ENCODE measurements at regions not wholly inside any gene's neighbourhood (a gene's known extent, or its start where the extent isn't known, plus 50 kb on each side); places are given as distances from the start of the nearest gene placed in this dataset.
"Not testable (repeated sequence)": the region's sequence is repeated elsewhere in the genome, so short reads cannot be mapped to it uniquely, and the experiment has no call there.

DNA sequence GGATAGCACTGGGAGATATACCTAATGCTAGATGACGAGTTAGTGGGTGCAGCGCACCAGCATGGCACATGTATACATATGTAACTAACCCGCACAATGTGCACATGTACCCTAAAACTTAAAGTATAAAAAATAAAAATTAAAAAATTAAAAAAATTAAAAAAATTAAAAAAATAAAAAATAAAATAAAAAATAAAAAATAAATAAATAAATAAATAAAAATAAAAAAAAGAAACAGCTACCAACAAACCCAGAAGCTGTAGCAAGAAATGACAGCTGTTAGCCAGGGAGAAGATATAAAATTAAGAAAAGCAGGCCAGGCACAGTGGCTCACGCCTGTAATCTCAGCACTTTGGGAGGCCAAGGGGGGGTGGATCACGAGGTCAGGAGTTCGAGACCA lies 361.3 kb upstream of the ATP11B start:
- H3K36me3 ChIP-seq (ENCODE audit: control insufficient read depth, insufficient read depth, low read length); H3K27ac ChIP-seq (ENCODE audit: low read depth, low read length, severe bottlenecking); H3K4me3 ChIP-seq (ENCODE audit: extremely low read depth, insufficient read depth, low read length, poor library complexity, severe bottlenecking); H3K4me1 ChIP-seq (ENCODE audit: control insufficient read depth, insufficient read depth, low read length, poor library complexity, severe bottlenecking); H3K9me3 ChIP-seq (ENCODE audit: control insufficient read depth, low read length): not testable (repeated sequence)
- WGBS, 2 experiments (ENCODE audit: insufficient coverage in 2 of 2), result 93 to 96% methylated on average over 3 of the region's 6 CpGs

DNA sequence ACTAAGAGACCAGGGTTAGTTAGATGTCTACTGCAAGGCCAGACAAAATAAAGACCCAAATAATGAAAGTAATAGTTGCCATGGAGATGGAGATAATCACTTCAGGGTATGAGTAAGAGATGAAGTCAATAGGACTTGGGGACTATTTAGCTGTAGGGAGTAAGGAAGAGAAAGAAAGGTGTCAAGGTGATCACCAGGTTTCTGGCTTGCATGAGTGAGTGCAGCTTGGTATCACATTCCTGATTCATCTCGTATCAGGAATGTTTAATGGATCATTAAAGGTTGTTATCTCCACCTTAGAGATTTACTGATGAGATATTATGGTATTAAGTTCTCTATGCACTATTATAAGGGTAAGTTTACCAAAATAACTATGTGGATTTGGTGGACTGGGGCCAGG lies 357.4 kb upstream of the ATP11B start:
- Histone ChIP-seq H3K4me3 (ENCODE audit: extremely low read depth, insufficient read depth, low read length, poor library complexity, severe bottlenecking) (no peak overlapping the region), H3K4me1 (ENCODE audit: control insufficient read depth, insufficient read depth, low read length, poor library complexity, severe bottlenecking) (no peaks in the 10 kb centered on the region), H3K36me3 (ENCODE audit: control insufficient read depth, insufficient read depth, low read length) (no peaks in the 10 kb centered on the region), H3K27ac (ENCODE audit: low read depth, low read length, severe bottlenecking) (no peak overlapping the region), H3K9me3 (ENCODE audit: control insufficient read depth, low read length) (no peaks in the 10 kb centered on the region)
- WGBS, 2 experiments (ENCODE audit: insufficient coverage in 2 of 2), result 88 to 100% methylated on average over 1 of the region's 1 CpG

DNA sequence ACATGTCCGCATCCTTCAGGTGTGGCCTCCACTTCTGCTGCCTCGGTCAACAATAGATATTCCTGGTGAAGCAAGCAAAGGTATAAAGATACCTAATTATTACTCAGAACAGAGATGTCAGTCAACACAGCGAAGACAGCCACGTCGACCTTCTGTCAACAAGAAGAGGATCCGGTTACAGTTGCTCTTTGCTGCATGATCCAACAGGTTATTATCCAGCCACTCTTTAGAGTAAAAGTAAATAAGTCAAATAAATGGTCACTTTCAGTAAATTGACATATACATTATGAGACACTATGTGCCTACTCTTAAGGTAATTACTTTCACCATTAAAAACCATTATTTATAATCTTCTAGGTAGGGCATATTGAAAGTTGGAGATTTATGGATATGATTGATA lies 356.8 kb upstream of the ATP11B start:
- H3K4me3 ChIP-seq (ENCODE audit: extremely low read depth, insufficient read depth, low read length, poor library complexity, severe bottlenecking), result no peak overlapping the region
- no peaks in the 10 kb centered on the region for H3K4me1 ChIP-seq (ENCODE audit: control insufficient read depth, insufficient read depth, low read length, poor library complexity, severe bottlenecking)
- H3K27ac ChIP-seq (ENCODE audit: low read depth, low read length, severe bottlenecking), result no peak overlapping the region
- H3K36me3 ChIP-seq (ENCODE audit: control insufficient read depth, insufficient read depth, low read length), result no peaks in the 10 kb centered on the region
- 93% methylated on average over 2 of the region's 6 CpGs; no CpG with 5 or more reads in 1 of the 2 experiments for WGBS, 2 experiments (ENCODE audit: insufficient coverage in 2 of 2)
- no peaks in the 10 kb centered on the region for H3K9me3 ChIP-seq (ENCODE audit: control insufficient read depth, low read length)

- H3K36me3 ChIP-seq (ENCODE audit: control insufficient read depth, insufficient read depth, low read length), result no peaks in the 10 kb centered on the region
- no peak overlapping the region for H3K27ac ChIP-seq (ENCODE audit: low read depth, low read length, severe bottlenecking)
- no peaks in the 10 kb centered on the region for H3K4me1 ChIP-seq (ENCODE audit: control insufficient read depth, insufficient read depth, low read length, poor library complexity, severe bottlenecking)
- H3K4me3 ChIP-seq (ENCODE audit: extremely low read depth, insufficient read depth, low read length, poor library complexity, severe bottlenecking), result no peak overlapping the region
- no peaks in the 10 kb centered on the region for H3K9me3 ChIP-seq (ENCODE audit: control insufficient read depth, low read length)
- no CpG with 5 or more reads among the region's 1 CpG for WGBS, 2 experiments (ENCODE audit: insufficient coverage in 2 of 2)
Measured at GRCh38 chr3:182438398-182438797, 354.9 kb upstream of the ATP11B start.

- Histone ChIP-seq H3K4me3 (ENCODE audit: extremely low read depth, insufficient read depth, low read length, poor library complexity, severe bottlenecking) (no peak overlapping the region), H3K4me1 (ENCODE audit: control insufficient read depth, insufficient read depth, low read length, poor library complexity, severe bottlenecking) (no peaks in the 10 kb centered on the region), H3K27ac (ENCODE audit: low read depth, low read length, severe bottlenecking) (no peak overlapping the region), H3K36me3 (ENCODE audit: control insufficient read depth, insufficient read depth, low read length) (no peaks in the 10 kb centered on the region), H3K9me3 (ENCODE audit: control insufficient read depth, low read length) (no peaks in the 10 kb centered on the region)
Measured at GRCh38 chr3:182440101-182440500, 353.2 kb upstream of the ATP11B start.

DNA sequence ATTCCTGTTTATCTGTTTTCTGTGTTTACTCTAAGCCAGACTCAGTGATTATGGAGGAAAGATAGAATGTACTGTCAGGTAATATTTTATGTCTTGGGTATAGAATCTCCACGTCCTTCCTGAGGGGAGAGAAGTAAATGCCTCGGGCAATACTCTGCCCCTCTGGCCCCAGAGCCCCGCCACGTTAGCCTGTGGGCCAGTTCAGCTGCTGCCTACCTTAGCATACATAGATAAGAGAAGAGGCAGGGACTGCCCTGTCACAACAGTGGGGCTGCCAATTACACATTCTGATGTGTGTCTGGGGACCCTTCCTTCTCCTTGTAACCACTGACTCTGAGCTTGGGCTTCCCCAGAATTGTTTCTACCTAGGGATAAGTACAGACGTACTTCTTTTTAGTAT lies 347.7 kb upstream of the ATP11B start:
- H3K4me1 ChIP-seq (ENCODE audit: control insufficient read depth, insufficient read depth, low read length, poor library complexity, severe bottlenecking), result no peaks in the 10 kb centered on the region
- 86 to 100% methylated on average over 1 of the region's 5 CpGs for WGBS, 2 experiments (ENCODE audit: insufficient coverage in 2 of 2)
- H3K9me3 ChIP-seq (ENCODE audit: control insufficient read depth, low read length), result no peaks in the 10 kb centered on the region
- H3K36me3 ChIP-seq (ENCODE audit: control insufficient read depth, insufficient read depth, low read length), result no peaks in the 10 kb centered on the region
- H3K27ac ChIP-seq (ENCODE audit: low read depth, low read length, severe bottlenecking), result no peak overlapping the region
- H3K4me3 ChIP-seq (ENCODE audit: extremely low read depth, insufficient read depth, low read length, poor library complexity, severe bottlenecking), result no peak overlapping the region

DNA sequence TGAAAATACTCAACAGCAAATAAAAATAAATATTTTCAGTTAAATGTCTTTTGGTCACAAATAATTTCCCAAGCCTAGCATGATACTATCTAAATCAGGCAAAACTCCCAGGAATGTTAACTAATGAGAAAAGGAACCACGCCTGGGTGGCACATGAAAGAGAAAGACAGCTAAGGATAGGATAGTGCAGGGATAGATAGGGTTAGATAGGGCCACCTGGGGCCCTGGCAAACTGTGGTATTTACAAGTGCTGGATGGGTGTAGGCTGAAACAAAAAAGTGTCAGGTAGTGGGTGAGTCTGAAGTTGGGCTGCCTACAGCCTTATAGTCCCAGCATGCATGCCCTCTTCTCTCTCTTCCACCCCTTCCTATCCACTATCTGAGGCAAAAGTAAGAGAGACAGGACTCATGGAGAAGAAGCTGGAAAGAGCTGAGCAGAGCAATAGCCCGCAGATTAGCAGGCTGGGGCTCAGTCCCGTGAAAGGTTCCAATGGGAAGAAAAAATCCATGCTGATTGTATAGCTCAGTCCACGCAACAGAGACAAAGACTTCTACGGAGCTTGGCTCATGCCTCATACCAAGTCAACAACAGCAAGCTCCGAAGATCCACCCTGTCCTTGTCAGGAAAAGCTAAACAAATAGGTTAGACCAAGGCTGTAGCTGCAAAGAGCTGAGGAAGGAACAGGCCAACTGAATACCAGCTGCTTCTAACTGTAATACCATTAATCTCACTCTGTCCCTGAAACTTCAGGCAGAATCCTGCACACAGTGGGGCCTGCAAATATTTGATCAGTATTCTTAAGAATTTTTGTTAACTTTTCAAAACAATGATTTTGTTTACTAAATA lies 342.1 kb upstream of the ATP11B start:
- Histone ChIP-seq H3K4me3 (ENCODE audit: extremely low read depth, insufficient read depth, low read length, poor library complexity, severe bottlenecking) (no peak overlapping the region), H3K27ac (ENCODE audit: low read depth, low read length, severe bottlenecking) (no peak overlapping the region)
- 79 to 81% methylated on average over 4 of the region's 6 CpGs for WGBS, 2 experiments (ENCODE audit: insufficient coverage in 2 of 2)

DNA sequence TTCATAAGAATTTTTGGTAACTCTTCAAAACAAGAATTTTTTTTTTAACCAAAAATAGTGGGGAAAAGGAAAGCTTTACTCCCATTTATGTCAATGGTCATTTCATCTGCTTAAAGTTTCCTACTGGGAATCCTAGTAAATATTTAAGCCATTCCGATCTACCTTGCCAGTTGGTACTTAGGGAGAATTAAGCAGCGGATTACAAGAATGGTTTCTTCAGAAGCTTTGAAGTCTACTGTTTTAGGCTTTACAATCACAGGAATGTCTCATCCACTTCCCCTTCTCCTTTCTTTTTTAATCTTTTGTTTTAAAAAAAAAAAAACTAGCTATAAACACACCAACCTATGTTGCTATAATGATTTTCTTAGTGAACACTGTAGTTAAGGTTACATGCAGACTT lies 341.4 kb upstream of the ATP11B start:
- no peaks in the 10 kb centered on the region for H3K36me3 ChIP-seq (ENCODE audit: control insufficient read depth, insufficient read depth, low read length)
- no CpG with 5 or more reads among the region's 2 CpGs for WGBS, 2 experiments (ENCODE audit: insufficient coverage in 2 of 2)
- no peak overlapping the region for H3K27ac ChIP-seq (ENCODE audit: low read depth, low read length, severe bottlenecking)
- no peaks in the 10 kb centered on the region for H3K9me3 ChIP-seq (ENCODE audit: control insufficient read depth, low read length)
- H3K4me1 ChIP-seq (ENCODE audit: control insufficient read depth, insufficient read depth, low read length, poor library complexity, severe bottlenecking), result no peaks in the 10 kb centered on the region
- no peak overlapping the region for H3K4me3 ChIP-seq (ENCODE audit: extremely low read depth, insufficient read depth, low read length, poor library complexity, severe bottlenecking)

More for the DNA sequence above, 342.1 kb upstream of the ATP11B start:
- H3K9me3 ChIP-seq (ENCODE audit: control insufficient read depth, low read length), result no peaks in the 10 kb centered on the region
- no peaks in the 10 kb centered on the region for H3K36me3 ChIP-seq (ENCODE audit: control insufficient read depth, insufficient read depth, low read length)
- no peaks in the 10 kb centered on the region for H3K4me1 ChIP-seq (ENCODE audit: control insufficient read depth, insufficient read depth, low read length, poor library complexity, severe bottlenecking)

- H3K9me3 ChIP-seq (ENCODE audit: control insufficient read depth, low read length), result no peaks in the 10 kb centered on the region
- 90% methylated on average over 2 of the region's 3 CpGs; no CpG with 5 or more reads in 1 of the 2 experiments for WGBS, 2 experiments (ENCODE audit: insufficient coverage in 2 of 2)
- no peak overlapping the region for H3K4me3 ChIP-seq (ENCODE audit: extremely low read depth, insufficient read depth, low read length, poor library complexity, severe bottlenecking)
- no peak overlapping the region for H3K27ac ChIP-seq (ENCODE audit: low read depth, low read length, severe bottlenecking)
- H3K4me1 ChIP-seq (ENCODE audit: control insufficient read depth, insufficient read depth, low read length, poor library complexity, severe bottlenecking), result no peaks in the 10 kb centered on the region
- H3K36me3 ChIP-seq (ENCODE audit: control insufficient read depth, insufficient read depth, low read length), result no peaks in the 10 kb centered on the region
Measured at GRCh38 chr3:182455011-182455410, 338.3 kb upstream of the ATP11B start.

DNA sequence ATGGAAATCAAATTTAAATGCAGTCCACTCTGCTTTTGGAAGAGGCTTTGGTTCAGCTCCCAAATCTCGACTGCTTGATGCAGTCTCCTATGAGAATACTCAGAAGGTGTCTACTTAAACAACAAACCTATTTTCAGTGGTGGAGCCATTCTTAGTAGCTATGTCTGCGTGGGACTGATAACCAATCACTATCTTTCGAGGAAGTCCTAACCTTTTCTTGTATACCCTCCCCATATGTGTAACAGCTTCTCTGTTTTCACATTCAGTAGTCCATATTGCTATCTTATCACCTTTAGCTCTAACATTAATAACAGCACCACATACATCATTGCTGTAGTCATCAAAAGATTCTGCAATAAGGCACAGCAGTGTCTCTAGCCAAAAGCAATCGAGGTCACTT lies 333.0 kb upstream of the ATP11B start:
- WGBS, 2 experiments (ENCODE audit: insufficient coverage in 2 of 2), result 63 to 65% methylated on average over 4 of the region's 4 CpGs
- H3K36me3 ChIP-seq (ENCODE audit: control insufficient read depth, insufficient read depth, low read length), result no peaks in the 10 kb centered on the region
- H3K9me3 ChIP-seq (ENCODE audit: control insufficient read depth, low read length), result no peaks in the 10 kb centered on the region
- H3K27ac ChIP-seq (ENCODE audit: low read depth, low read length, severe bottlenecking), result no peak overlapping the region
- H3K4me3 ChIP-seq (ENCODE audit: extremely low read depth, insufficient read depth, low read length, poor library complexity, severe bottlenecking), result no peak overlapping the region
- H3K4me1 ChIP-seq (ENCODE audit: control insufficient read depth, insufficient read depth, low read length, poor library complexity, severe bottlenecking), result no peaks in the 10 kb centered on the region

DNA sequence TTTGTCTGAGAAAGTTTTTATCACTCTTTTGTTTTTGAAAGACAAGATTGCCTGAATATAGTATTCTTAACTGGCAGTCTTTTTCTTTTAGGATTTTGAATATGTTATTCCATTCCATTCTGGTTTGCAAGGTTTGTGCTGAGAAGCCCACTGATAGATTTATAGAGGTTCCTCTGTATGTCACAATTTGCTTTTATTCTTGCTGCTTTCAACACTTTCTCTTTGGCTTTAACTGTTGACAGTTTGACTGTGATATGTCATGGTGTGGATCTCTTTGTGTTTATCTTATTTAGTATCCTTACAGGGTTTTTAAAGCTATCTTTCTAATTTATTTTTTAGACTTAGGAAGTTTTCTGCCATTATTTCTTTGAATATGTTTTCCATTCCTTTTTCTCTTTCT lies 331.2 kb upstream of the ATP11B start:
- Histone ChIP-seq H3K4me3 (ENCODE audit: extremely low read depth, insufficient read depth, low read length, poor library complexity, severe bottlenecking) (no peak overlapping the region), H3K27ac (ENCODE audit: low read depth, low read length, severe bottlenecking) (no peak overlapping the region), H3K9me3 (ENCODE audit: control insufficient read depth, low read length) (no peaks in the 10 kb centered on the region), H3K4me1 (ENCODE audit: control insufficient read depth, insufficient read depth, low read length, poor library complexity, severe bottlenecking) (no peaks in the 10 kb centered on the region), H3K36me3 (ENCODE audit: control insufficient read depth, insufficient read depth, low read length) (no peaks in the 10 kb centered on the region)

All from mesodermal cell (in vitro differentiated cells).